Glutamatergic neuron (in vitro differentiated cells): ENCODE measurements at regions not wholly inside any gene's neighbourhood (a gene's known extent, or its start where the extent isn't known, plus 50 kb on each side); places are given as distances from the start of the nearest gene placed in this dataset.

Experiments
- DNase-seq: peaks from one replicate; pipeline ENCODE4 v3.0.0; 2022
- H3K27ac Mint-ChIP-seq: one replicate; pipeline ENCODE4 v1.8.0; 2020; ENCODE audit warnings: mild to moderate bottlenecking, mixed read lengths, inconsistent platforms; ENCODE audit not compliant: unreplicated experiment
- H3K27me3 Mint-ChIP-seq: one replicate; pipeline ENCODE4 v1.8.0; 2020; ENCODE audit warnings: mild to moderate bottlenecking, moderate library complexity, mixed read lengths, inconsistent platforms; ENCODE audit not compliant: unreplicated experiment
- H3K36me3 Mint-ChIP-seq: one replicate; pipeline ENCODE4 v1.8.0; 2020; ENCODE audit warnings: mild to moderate bottlenecking, mixed read lengths, inconsistent platforms; ENCODE audit not compliant: unreplicated experiment
- H3K4me1 Mint-ChIP-seq: one replicate; pipeline ENCODE4 v1.8.0; 2020; ENCODE audit warnings: mild to moderate bottlenecking, low read depth, mixed read lengths, inconsistent platforms; ENCODE audit not compliant: unreplicated experiment
- H3K4me3 Mint-ChIP-seq: one replicate; pipeline ENCODE4 v1.8.0; 2020; ENCODE audit warnings: mild to moderate bottlenecking, mixed read lengths, inconsistent platforms; ENCODE audit not compliant: unreplicated experiment
- H3K9me3 Mint-ChIP-seq: one replicate; pipeline ENCODE4 v1.8.0; 2020; ENCODE audit warnings: mild to moderate bottlenecking, moderate library complexity, mixed read lengths, inconsistent platforms; ENCODE audit not compliant: unreplicated experiment
- TF ChIP-seq, protein P1 (sequence below): fragments of 200-600 bp; sonication (generic); IDR thresholded peaks from one replicate; pipeline ENCODE4 v1.5.0; 2021; ENCODE audit not compliant: partially characterized antibody, unreplicated experiment

DNA sequence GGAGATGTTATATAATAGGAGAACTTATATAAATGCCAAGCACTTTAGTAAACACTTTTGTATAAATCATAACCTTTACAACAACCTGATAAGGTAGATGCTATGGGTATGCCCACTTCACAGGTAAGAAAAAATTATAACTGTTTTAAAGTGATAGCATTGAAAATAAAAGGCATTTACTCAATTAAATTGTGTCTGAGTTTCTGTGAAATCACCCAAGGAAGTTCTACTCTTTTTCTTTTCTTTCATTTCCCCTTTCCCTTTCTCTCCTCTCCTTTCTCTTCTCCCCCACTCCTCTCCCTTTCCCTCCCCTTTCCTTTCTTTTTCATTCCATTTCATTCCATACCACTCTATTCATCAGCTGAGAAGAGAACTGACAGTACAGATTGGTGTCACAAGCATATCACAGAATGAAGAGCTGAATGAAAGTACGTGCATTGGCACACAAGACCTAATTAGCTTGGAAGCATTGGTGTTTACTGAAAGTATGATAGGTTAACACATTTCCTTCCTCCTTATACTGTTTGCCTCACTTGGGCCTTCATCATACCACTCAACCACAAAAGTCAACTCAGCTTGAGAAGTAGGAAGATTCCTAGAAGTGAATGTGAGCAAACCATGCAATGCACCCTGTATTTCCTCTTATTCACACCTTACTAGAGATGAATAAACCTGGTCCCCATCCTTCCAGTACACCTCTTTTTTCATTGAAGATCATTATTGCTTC is 117.9 kb upstream of the AGR3 start:
- no peak for DNase-seq
- TF ChIP-seq, protein P1, sequence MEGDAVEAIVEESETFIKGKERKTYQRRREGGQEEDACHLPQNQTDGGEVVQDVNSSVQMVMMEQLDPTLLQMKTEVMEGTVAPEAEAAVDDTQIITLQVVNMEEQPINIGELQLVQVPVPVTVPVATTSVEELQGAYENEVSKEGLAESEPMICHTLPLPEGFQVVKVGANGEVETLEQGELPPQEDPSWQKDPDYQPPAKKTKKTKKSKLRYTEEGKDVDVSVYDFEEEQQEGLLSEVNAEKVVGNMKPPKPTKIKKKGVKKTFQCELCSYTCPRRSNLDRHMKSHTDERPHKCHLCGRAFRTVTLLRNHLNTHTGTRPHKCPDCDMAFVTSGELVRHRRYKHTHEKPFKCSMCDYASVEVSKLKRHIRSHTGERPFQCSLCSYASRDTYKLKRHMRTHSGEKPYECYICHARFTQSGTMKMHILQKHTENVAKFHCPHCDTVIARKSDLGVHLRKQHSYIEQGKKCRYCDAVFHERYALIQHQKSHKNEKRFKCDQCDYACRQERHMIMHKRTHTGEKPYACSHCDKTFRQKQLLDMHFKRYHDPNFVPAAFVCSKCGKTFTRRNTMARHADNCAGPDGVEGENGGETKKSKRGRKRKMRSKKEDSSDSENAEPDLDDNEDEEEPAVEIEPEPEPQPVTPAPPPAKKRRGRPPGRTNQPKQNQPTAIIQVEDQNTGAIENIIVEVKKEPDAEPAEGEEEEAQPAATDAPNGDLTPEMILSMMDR: no peak
- Mint-ChIP-seq H3K9me3 (no peaks in the 10 kb centered on the region), H3K27ac (no peak overlapping the region), H3K4me1 (no peaks in the 10 kb centered on the region), H3K36me3 (peaks cover 4% of the 10 kb centered on the region), H3K27me3 (no peaks in the 10 kb centered on the region), H3K4me3 (no peak overlapping the region)

DNA sequence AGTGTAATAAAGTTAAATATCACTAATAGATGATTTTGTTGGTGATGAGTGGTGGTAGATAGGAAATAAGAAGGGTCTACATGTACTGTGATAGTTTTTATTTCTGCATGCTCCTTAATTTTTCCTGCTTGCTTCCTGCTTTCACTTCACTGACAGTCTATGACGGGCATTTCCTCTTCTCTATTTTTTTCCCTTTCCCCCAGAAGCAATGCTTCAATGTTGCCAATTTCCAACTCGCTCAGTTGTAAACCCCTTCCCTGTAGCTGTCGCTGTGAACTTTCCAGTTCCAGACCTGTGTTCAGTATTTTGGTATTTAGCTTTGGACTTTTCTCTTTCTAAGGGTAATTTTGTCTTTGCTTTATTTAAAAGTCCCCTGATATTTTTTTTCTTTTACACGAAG is 123.5 kb upstream of the AGR3 start:
- Mint-ChIP-seq H3K4me1 (no peaks in the 10 kb centered on the region), H3K4me3 (no peak overlapping the region), H3K27me3 (no peaks in the 10 kb centered on the region), H3K36me3 (peaks cover 4% of the 10 kb centered on the region), H3K27ac (no peak overlapping the region), H3K9me3 (no peaks in the 10 kb centered on the region)
- DNase-seq: no peak
- TF ChIP-seq, protein P1: no peak

DNA sequence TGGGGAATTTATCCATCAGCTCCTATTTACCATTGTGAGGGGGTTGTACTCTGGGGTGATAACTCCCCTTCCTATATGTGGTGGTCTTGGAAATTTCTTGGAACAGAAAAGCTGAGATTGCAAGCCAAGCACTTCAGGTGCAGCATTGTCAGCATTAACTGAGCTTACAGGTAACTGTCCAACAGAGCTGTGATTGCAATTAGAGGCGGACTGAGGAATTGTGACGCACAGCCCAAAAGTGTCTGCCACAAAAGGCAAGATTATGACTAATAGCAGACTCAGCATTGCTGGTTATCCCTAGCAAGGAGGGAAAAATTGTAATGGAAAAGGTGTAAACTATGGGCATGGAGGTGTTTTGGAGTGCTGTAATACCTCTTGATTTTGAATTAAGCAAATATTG is 126.1 kb upstream of the AGR3 start:
- Mint-ChIP-seq H3K9me3 (no peaks in the 10 kb centered on the region), H3K36me3 (peaks cover 4% of the 10 kb centered on the region), H3K27ac (no peak overlapping the region), H3K4me1 (no peaks in the 10 kb centered on the region), H3K4me3 (no peak overlapping the region), H3K27me3 (no peaks in the 10 kb centered on the region)
- no peak for DNase-seq
- TF ChIP-seq, protein P1: no peak

DNA sequence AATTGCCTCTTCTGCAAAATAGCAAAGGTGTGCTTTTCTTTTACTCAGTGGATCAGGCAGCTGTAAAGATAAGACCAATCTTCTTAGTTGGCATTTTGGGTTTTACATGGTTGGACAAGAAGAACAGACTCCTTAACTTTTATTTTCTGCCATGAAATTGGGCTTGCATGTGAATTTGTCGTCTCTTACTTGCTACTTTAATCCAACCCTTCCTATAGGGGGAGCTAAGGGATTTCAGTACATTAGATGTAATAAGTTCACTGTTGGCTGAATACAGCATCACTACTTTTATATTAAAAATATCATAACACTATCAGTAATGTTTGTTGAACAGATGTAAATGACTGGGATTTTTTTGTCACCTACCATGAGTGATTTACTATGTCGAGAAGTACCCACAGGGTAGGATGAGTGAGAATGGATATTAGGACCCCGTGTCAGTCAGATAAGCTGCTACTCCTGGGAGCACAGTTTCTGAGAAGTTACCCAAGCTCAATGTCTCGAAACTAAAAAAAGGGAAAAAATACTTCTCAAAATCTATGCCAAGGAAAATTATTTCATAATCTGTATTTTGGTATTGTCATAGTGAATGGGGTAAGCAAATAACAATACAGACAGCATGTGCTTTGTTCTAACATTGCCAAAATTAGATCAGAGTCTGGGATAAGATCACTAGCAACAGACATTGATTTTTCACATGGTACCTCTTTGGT is 127.4 kb upstream of the AGR3 start:
- Mint-ChIP-seq H3K27me3 (no peaks in the 10 kb centered on the region), H3K4me1 (no peaks in the 10 kb centered on the region), H3K36me3 (no peaks in the 10 kb centered on the region), H3K4me3 (no peak overlapping the region), H3K9me3 (no peaks in the 10 kb centered on the region), H3K27ac (no peak overlapping the region)
- TF ChIP-seq, protein P1: no peak
- DNase-seq: no peak

DNA sequence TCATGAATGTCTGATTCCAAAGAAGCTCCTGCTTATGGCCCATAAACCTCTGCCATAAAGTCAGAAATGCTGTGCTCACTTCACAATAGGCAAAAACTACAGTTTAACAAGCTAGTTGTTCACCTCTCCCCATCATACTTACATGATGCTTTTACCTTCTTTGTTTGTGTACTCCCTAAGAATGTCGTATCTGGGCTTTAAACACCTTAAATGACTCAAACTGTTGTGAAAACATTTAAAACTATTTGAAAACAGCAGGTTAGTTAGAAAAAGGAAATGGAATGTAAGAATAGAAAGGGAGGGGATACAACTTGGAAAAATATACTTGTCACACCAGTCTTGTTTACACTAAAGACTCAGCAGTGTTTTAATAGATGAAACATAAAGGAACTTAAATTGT is 128.2 kb upstream of the AGR3 start:
- TF ChIP-seq, protein P1: no peak
- no peak for DNase-seq
- Mint-ChIP-seq H3K9me3 (no peaks in the 10 kb centered on the region), H3K27me3 (no peaks in the 10 kb centered on the region), H3K27ac (no peak overlapping the region), H3K36me3 (no peaks in the 10 kb centered on the region), H3K4me3 (no peak overlapping the region), H3K4me1 (no peaks in the 10 kb centered on the region)
